Fibroblast of peridontal ligament (primary cell): ENCODE measurements at regions not wholly inside any gene's neighbourhood (a gene's known extent, or its start where the extent isn't known, plus 50 kb on each side); places are given as distances from the start of the nearest gene placed in this dataset.
"Not testable (repeated sequence)": the region's sequence is repeated elsewhere in the genome, so short reads cannot be mapped to it uniquely, and the experiment has no call there.

ENCODE experiments used
- DNase-seq: peaks from one replicate; pipeline ENCODE4 v3.0.0-alpha.2; 2010; ENCODE audit errors: extremely low read depth

DNA sequence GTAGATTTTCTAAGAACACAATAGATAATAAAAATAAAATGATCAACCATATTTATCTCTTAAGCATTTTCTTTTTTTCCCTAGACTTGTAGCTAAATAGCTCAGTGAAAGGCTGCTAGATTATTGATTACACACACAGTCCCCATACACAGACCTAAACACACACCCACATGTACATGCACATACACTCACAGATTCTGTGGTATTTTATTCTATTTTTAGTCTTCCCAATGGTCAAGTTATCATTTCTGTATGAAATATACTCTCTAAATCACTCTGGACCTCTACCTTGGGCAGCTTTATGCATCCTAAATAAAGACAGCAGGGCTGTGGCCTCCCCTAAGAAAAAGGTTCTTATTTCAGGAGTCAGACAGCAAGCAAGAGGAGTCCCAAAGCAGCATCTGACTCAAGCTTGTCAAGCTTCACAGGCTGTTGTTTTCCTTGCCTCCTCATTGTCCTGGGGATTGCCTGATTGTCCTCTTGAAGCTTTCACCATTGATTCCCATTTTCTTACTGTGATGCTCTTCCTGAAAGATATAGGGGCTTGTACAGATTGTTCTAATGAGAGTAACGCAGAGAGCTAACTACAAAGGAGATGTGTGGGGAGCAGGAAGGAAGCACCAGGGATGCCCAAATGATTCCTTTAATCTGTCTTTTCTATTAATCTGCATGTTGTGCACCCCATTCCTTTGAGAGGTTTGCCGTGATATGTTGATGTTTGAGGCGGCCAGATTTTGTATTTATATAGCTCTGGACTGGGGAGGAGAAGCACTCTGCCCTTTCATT is 986.5 kb downstream of the PCDH17 start:
- DNase-seq, result no peak

GRCh38 chr13:58619396-58620113 is 988.0 kb downstream of the PCDH17 start:
- no peak for DNase-seq

DNA sequence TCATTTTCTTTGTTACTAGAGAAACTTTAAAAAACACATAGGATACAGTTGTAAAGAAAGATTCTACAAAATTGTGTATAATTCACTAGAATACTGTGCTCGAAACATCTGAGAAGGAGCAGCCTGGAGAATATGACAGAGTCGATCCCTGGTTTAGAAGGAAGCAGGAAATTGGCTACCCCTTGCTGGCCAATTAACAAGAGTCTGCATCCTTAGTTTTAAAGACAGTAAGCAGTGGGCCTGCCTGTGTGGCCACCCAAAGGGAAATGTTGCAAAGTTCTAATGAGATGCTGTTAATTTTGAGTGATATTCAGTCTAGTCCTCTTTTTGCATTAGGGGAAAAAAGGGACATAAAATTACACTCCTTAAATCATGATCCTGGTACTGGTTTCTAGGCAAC is 988.6 kb downstream of the PCDH17 start:
- DNase-seq, result no peak

DNA sequence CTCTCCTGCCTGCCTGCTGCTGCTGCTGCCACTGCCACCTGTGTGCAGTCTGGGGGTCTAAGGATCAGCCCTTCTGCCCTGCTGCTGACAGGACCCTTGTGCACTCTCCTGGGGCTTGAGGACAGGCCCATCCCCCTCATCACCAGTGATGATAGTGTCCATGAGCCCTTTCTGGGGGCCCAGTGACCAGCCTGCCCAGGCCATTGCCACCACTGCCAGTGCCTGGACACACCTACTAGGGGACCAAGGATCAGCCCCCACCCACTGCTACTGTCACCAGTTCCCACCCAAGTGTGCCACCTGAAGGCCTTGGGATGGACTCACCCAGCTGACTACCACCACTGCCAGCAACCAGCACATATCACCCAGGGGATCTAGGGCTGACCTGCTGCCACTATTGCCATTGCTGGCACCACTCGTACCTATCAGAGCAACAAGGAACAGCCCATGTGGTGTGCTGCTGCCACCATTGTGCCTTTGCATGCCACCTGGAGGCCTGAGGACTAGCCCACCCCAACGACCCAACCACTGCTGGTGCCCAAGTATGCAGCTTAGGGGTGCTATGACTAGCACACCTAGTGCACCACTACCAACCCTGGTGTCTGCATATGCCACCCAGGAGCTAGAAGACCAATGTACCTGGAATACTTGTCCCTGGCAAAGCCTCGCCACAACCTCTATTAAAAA is 994.3 kb downstream of the PCDH17 start:
- no peak for DNase-seq

DNA sequence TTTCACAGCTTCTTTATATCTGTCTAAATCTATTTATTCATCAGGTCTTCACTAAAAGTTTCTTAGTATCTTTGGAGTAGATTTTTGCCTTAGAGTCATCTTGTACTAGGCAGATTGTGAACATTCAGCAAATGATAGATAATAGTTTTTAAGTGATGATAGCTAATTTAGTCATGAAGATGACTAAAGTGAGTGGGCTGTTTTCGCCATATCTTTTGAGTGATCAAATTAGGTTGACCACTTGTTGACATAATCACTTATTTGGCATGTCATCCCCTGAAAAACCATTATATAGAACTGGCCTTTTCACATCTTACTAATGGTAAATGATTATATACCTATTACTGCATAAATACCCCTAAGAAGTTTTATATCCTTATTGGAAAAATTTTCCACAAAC is 999.2 kb downstream of the PCDH17 start:
- DNase-seq, result no peak

DNA sequence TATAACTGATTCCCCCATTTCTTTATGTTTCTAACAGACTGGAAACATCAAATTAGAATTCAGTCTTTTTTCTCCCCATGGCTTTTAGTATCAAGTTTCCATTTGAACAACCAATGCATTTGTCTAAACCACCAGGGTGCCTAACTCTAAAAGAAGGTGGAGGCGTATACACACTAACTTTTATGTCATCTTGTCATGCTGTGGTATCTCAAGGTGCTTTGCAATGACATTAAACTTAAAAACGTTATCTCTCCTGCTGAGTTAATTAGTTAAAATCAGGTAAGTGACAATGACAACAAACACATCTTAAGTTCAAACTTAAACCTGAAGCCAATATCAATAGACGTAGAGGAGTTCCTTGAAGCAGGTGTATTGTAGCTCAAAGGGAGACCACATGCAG is 1001.7 kb downstream of the PCDH17 start:
- no peak for DNase-seq

- DNase-seq, result no peak
These were observed 1023.5 kb downstream of the PCDH17 start for GRCh38 chr13:58655086-58655485.

DNA sequence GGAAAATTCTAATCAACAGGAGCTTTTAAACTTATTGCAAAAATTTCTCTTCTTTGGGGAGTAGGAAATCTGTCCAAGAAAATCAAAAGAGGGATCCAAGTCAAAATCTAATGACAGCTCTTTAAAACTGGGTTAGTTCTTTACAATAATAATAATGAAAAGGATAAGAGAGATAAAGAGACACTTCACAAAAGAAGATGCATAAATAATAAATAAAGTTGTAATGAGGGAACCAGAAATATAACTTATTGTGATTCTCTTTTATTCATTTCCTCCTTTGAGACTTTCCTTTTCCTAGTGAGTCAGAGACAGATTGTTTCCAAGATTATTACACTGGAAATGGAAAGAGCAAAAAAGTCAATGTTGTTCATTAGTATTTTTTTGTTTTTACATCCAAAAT is 1029.3 kb downstream of the PCDH17 start:
- no peak for DNase-seq

DNA sequence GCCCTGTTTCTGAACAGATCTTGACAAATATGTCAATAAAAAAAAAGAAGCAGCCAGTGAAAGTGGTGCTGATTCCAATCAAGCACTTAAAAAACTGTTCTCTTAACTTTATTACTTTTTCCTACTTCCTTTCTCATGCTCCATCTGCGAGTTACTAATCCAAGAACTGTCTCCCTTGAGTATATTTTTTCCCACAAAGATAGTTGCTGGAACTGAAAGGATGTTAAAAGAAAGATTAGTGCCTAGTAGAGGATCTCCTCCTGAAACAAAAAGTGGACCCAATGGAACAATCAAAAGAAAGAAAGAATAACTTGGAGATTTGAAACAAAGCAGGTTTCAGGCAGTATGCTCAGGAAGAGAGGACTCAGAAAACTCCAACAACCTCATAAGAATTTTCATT is 1034.8 kb downstream of the PCDH17 start:
- no peak for DNase-seq

DNA sequence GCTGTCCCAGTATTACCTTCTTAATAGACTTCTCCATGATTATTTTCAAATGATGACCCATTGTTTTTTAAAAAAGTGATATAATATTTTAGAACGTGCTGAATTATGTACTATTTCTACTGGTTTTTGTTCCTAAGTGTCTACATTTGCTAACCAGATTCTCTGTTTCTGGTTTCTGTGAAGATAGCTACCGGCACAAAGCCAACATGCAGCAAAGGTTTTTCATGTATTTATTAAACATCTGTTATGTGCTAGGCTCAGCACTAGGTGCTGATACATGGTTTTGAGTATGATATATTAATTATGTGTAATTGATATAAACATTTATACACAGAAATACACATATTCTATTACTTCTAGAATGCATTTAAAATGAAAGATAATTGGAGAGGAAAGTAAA is 1035.6 kb downstream of the PCDH17 start:
- DNase-seq, result no peak

- DNase-seq, result no peak
These were observed 1048.6 kb downstream of the PCDH17 start for GRCh38 chr13:58680115-58680514.

GRCh38 chr13:58682616-58683015 is 1051.1 kb downstream of the PCDH17 start:
- DNase-seq, result no peak

DNA sequence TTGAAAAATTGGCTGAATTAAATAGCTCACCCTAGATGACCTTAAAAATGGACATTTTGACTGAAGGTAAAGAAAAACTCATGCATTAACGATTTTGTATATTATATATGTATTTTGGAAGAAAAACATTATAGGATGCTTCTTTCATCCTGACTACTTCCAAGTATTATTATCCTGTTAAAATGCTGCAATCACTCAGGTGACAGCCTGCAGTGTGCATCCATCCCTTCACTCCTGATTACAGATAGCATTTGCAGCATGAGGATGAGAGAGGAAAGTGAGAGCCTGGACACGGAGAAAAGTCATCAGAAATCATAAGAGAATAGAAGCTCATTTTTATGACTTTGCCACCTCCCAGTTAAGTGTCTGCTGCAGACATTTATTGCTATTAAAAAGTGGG is 1055.6 kb downstream of the PCDH17 start:
- no peak for DNase-seq

GRCh38 chr13:58698531-58698930 is 1067.0 kb downstream of the PCDH17 start:
- no peak for DNase-seq

GRCh38 chr13:58704953-58705352 is 1073.4 kb downstream of the PCDH17 start:
- no peak for DNase-seq

DNA sequence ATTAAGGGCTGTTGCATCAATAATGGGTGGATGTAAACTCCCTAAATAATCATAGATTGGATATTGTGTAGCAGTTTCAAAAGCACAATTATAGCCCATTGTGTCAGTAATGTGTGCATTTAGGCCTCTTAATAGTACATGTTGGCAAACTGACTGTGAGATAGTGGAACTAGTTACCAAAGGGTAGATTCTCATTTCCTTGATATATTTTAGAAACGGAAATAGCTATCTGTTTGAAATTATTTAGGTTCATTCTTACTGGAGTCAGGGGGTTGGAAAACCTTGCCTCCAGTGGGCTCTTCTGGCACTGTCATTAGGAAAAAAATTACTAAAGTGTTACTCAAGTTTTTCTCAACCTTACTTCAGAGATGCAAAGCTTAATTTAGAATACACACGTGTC is 1074.9 kb downstream of the PCDH17 start:
- no peak for DNase-seq

GRCh38 chr13:58712191-58712590 is 1080.6 kb downstream of the PCDH17 start:
- no peak for DNase-seq

GRCh38 chr13:58714016-58714415 is 1082.5 kb downstream of the PCDH17 start:
- DNase-seq, result not testable (repeated sequence)

- no peak for DNase-seq
These were observed 1089.7 kb downstream of the PCDH17 start for GRCh38 chr13:58721273-58721672.

GRCh38 chr13:58728126-58728525 is 1096.6 kb downstream of the PCDH17 start:
- DNase-seq, result no peak

- no peak for DNase-seq
These were observed 1097.8 kb downstream of the PCDH17 start for GRCh38 chr13:58729361-58729760.

DNA sequence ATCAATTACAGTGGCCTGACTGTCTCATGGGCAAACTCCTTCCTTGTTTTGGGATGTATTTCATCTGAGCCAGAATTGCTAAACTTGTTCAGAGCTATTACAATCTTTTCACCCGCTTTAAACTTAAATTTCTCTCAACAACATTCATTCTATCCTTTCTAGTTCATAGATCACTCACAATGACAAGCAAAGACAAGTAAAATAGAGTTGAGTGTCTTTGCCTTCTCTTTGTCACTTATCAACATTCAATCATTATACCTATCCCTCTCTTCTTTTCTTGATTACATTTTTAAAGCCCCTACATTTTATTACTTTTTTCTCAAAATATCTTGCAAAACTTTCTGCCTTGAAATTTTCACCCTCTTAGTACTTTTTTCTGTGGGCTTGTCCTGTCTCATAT is 1113.1 kb downstream of the PCDH17 start:
- DNase-seq, result no peak

DNA sequence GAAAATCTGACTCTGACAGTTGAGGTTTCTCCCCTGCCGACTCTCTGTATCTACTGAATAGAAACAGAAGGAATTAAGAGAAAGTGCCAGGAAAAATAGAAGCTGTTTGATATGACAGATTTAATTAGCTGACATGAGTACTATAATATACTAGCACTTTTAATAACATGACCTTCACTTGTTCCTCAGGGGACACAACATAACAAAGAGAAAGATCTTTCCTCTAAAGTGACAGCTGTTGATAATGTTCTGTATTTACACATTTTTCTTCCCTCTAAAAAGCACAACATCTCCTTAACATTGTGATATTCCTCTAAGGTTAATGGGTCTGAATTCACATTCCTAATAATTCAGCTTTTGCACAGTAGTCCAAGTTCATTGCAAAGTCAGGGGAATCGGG is 1136.0 kb downstream of the PCDH17 start:
- no peak for DNase-seq
